Esophagus squamous epithelium (tissue), 4 donors: ENCODE measurements at regions not wholly inside any gene's neighbourhood (a gene's known extent, or its start where the extent isn't known, plus 50 kb on each side); places are given as distances from the start of the nearest gene placed in this dataset.
"Not testable (repeated sequence)": the region's sequence is repeated elsewhere in the genome, so short reads cannot be mapped to it uniquely, and the experiment has no call there.

Experiments used
- CTCF ChIP-seq, 6 experiments: fragments of 450-650 bp in 4 of 6; fragments of 200-600 bp in 2 of 6; sonication (generic) in 2 of 6; IDR thresholded peaks; one replicate each; pipeline ENCODE4 v1.5.1; 2016 to 2019; ENCODE audit warnings: antibody characterized with exemption in 6 of 6, mild to moderate bottlenecking in 4 of 6, moderate library complexity in 4 of 6
- POLR2A ChIP-seq, 4 donors: fragments of 450-650 bp; IDR thresholded peaks; one replicate each; pipeline ENCODE4 v1.6.1; 2017; ENCODE audit warnings: antibody characterized with exemption in 4 of 4, mild to moderate bottlenecking in 4 of 4, moderate library complexity in 3 of 4

- TF ChIP-seq CTCF, POLR2A (IDR thresholded peaks at IDR 0.05): not testable (repeated sequence)
Measured at GRCh38 chr2:5628484-5628883, 63.7 kb upstream of the SOX11 start.
